Transverse colon (tissue), 3 donors: ENCODE measurements at regions not wholly inside any gene's neighbourhood (a gene's known extent, or its start where the extent isn't known, plus 50 kb on each side); places are given as distances from the start of the nearest gene placed in this dataset.

ENCODE experiments used
- CTCF ChIP-seq, 5 experiments: fragments of 200-600 bp in 3 of 5; fragments of 450-650 bp in 2 of 5; sonication (generic) in 3 of 5; IDR thresholded peaks; 1 replicate in 2 of 5; 2 replicates in 3 of 5; pipeline ENCODE4 v1.5.1; 2016 to 2017; ENCODE audit warnings: antibody characterized with exemption in 5 of 5, inconsistent platforms in 3 of 5, mild to moderate bottlenecking in 2 of 5, moderate library complexity in 1 of 5
- POLR2A ChIP-seq: fragments of 450-650 bp; IDR thresholded peaks from one replicate; pipeline ENCODE4 v1.6.1; 2016; ENCODE audit warnings: antibody characterized with exemption, mild to moderate bottlenecking, moderate library complexity

- TF ChIP-seq POLR2A (no peak), CTCF (IDR thresholded peaks at IDR 0.05) (no peak)
These were observed 100.9 kb downstream of the GASK1B start for GRCh38 chr4:158071931-158072330.
